GM18499 (cell line): ENCODE measurements at regions not wholly inside any gene's neighbourhood (a gene's known extent, or its start where the extent isn't known, plus 50 kb on each side); places are given as distances from the start of the nearest gene placed in this dataset.

Experiments
- ATAC-seq: cut with Tn5 transposase; IDR thresholded peaks from one replicate; pipeline ENCODE4 v1.9.1; 2021; ENCODE audit warnings: moderate number of reproducible peaks; ENCODE audit not compliant: insufficient read depth, unreplicated experiment

GRCh38 chr11:109552376-109552775 is 130.4 kb downstream of the C11orf87 start:
- no peak for ATAC-seq

- no peak for ATAC-seq
These were observed 131.3 kb downstream of the C11orf87 start for GRCh38 chr11:109553284-109553683.

GRCh38 chr11:109554951-109555350 is 133.0 kb downstream of the C11orf87 start:
- no peak for ATAC-seq

GRCh38 chr11:109564241-109564640 is 142.3 kb downstream of the C11orf87 start:
- ATAC-seq: no peak

GRCh38 chr11:109582470-109582869 is 160.5 kb downstream of the C11orf87 start:
- ATAC-seq: no peak

GRCh38 chr11:109584001-109584972 is 162.3 kb downstream of the C11orf87 start:
- no peak for ATAC-seq

GRCh38 chr11:109586789-109587188 is 164.8 kb downstream of the C11orf87 start:
- no peak for ATAC-seq

GRCh38 chr11:109590782-109591181 is 168.8 kb downstream of the C11orf87 start:
- ATAC-seq: no peak

GRCh38 chr11:109597336-109597735 is 175.3 kb downstream of the C11orf87 start:
- ATAC-seq: no peak

- ATAC-seq: no peak
These were observed 182.8 kb downstream of the C11orf87 start for GRCh38 chr11:109604481-109605400.

GRCh38 chr11:109606256-109606655 is 184.3 kb downstream of the C11orf87 start:
- no peak for ATAC-seq

- no peak for ATAC-seq
These were observed 187.6 kb downstream of the C11orf87 start for GRCh38 chr11:109609454-109610185.

GRCh38 chr11:109612496-109612895 is 190.5 kb downstream of the C11orf87 start:
- no peak for ATAC-seq

GRCh38 chr11:109619498-109619897 is 197.5 kb downstream of the C11orf87 start:
- no peak for ATAC-seq

- ATAC-seq: no peak
These were observed 207.7 kb downstream of the C11orf87 start for GRCh38 chr11:109629734-109630133.

- ATAC-seq: no peak
These were observed 219.6 kb downstream of the C11orf87 start for GRCh38 chr11:109641549-109641948.

- no peak for ATAC-seq
These were observed 222.2 kb downstream of the C11orf87 start for GRCh38 chr11:109644152-109644551.

- no peak for ATAC-seq
These were observed 226.8 kb downstream of the C11orf87 start for GRCh38 chr11:109648804-109649203.

GRCh38 chr11:109654091-109654490 is 232.1 kb downstream of the C11orf87 start:
- ATAC-seq: no peak

GRCh38 chr11:109658190-109658589 is 236.2 kb downstream of the C11orf87 start:
- ATAC-seq: no peak
